OCI-LY1 (cell line): ENCODE measurements at regions not wholly inside any gene's neighbourhood (a gene's known extent, or its start where the extent isn't known, plus 50 kb on each side); places are given as distances from the start of the nearest gene placed in this dataset.

Source experiments
- H2AFZ ChIP-seq: fragments of 200-600 bp; sonication (generic), shearing (Covaris generic); 2 replicates; pipeline ENCODE4 v1.6.0; 2014; ENCODE audit warnings: antibody characterized with exemption, mild to moderate bottlenecking, low read length
- H3F3A ChIP-seq: fragments of 200-600 bp; sonication (generic), shearing (Covaris generic); 2 replicates; pipeline ENCODE4 v1.6.0; 2014; ENCODE audit warnings: mild to moderate bottlenecking, antibody characterized with exemption, low read length, moderate library complexity; ENCODE audit not compliant: insufficient read depth
- H3K27ac ChIP-seq: fragments of 200-600 bp; sonication (generic); 2 replicates; pipeline ENCODE4 v1.5.1; 2014; ENCODE audit warnings: low read length, mixed run types, mild to moderate bottlenecking, low read depth; ENCODE audit not compliant: poor library complexity, severe bottlenecking
- H3K27me3 ChIP-seq: fragments of 200-600 bp; sonication (generic); 2 replicates; pipeline ENCODE4 v1.6.0; 2014; ENCODE audit warnings: antibody characterized with exemption, mild to moderate bottlenecking, low read length, moderate library complexity; ENCODE audit not compliant: insufficient read depth
- H3K36me3 ChIP-seq: fragments of 200-600 bp; sonication (generic); 2 replicates; pipeline ENCODE4 v1.6.1; 2014; ENCODE audit warnings: mild to moderate bottlenecking, antibody characterized with exemption, low read length, moderate library complexity, mixed read lengths; ENCODE audit not compliant: insufficient read depth
- H3K4me1 ChIP-seq: fragments of 200-600 bp; sonication (generic); 2 replicates; pipeline ENCODE4 v1.5.1; 2014; ENCODE audit warnings: mild to moderate bottlenecking, low read length, moderate library complexity; ENCODE audit not compliant: insufficient read depth, severe bottlenecking
- H3K4me2 ChIP-seq: fragments of 200-600 bp; sonication (generic), shearing (Covaris generic); 2 replicates; pipeline ENCODE4 v1.6.1; 2014; ENCODE audit warnings: low read length
- H3K4me3 ChIP-seq: fragments of 200-600 bp; sonication (generic); 2 replicates; pipeline ENCODE4 v1.5.1; 2014; ENCODE audit warnings: low read length, low read depth, mild to moderate bottlenecking, mixed read lengths; ENCODE audit not compliant: poor library complexity, severe bottlenecking
- H3K79me2 ChIP-seq: fragments of 200-600 bp; shearing (Covaris generic); 2 replicates; pipeline ENCODE4 v1.6.1; 2016; ENCODE audit warnings: mixed run types, low read length, mixed read lengths; ENCODE audit not compliant: insufficient read depth
- H3K9ac ChIP-seq: fragments of 200-600 bp; sonication (generic), shearing (Covaris generic); 2 replicates; pipeline ENCODE4 v1.6.1; 2014; ENCODE audit warnings: mild to moderate bottlenecking, low read length, mixed read lengths
- H3K9me2 ChIP-seq: fragments of 200-600 bp; sonication (generic), shearing (Covaris generic); 2 replicates; pipeline ENCODE4 v1.6.1; 2014; ENCODE audit warnings: low read depth, mild to moderate bottlenecking, low read length, mixed read lengths
- H3K9me3 ChIP-seq: fragments of 200-600 bp; shearing (Covaris generic); 2 replicates; pipeline ENCODE4 v1.6.1; 2014; ENCODE audit warnings: low read length, mixed read lengths
- H4K20me1 ChIP-seq: fragments of 200-600 bp; sonication (generic), shearing (Covaris generic); 2 replicates; pipeline ENCODE4 v1.6.0; 2016; ENCODE audit warnings: mild to moderate bottlenecking, low read length; ENCODE audit not compliant: insufficient read depth
- CTCF ChIP-seq: fragments of 200-600 bp; sonication (generic), shearing (Covaris generic); IDR thresholded peaks from 2 replicates; pipeline ENCODE4 v1.5.1; 2017; ENCODE audit warnings: mild to moderate bottlenecking, antibody characterized with exemption, low read length, moderate library complexity, mixed read lengths
- EZH2 ChIP-seq: fragments of 200-600 bp; sonication (generic), shearing (Covaris generic); IDR thresholded peaks from 2 replicates; pipeline ENCODE4 v1.8.0; 2017; ENCODE audit warnings: borderline replicate concordance, mixed run types, mild to moderate bottlenecking, antibody characterized with exemption, low read length, moderate library complexity, mixed read lengths

- Histone ChIP-seq H3K4me2 (no peak overlapping the region), H3K9me3 (no peaks in the 10 kb centered on the region), H3K4me3 (no peak overlapping the region), H3K27ac (no peak overlapping the region), H3K36me3 (no peaks in the 10 kb centered on the region), H4K20me1 (no peaks in the 10 kb centered on the region), H3K4me1 (no peaks in the 10 kb centered on the region), H3K27me3 (no peaks in the 10 kb centered on the region), H3K9ac (no peak overlapping the region), H3K9me2 (no peaks in the 10 kb centered on the region), H3K79me2 (no peaks in the 10 kb centered on the region), H3F3A (no peaks in the 10 kb centered on the region), H2AFZ (no peak overlapping the region)
- TF ChIP-seq CTCF: no peak
- TF ChIP-seq EZH2: no peak
Measured at GRCh38 chr16:6099102-6099501, 1001.5 kb upstream of the EEF2KMT start.

- TF ChIP-seq CTCF (no peak), EZH2 (no peak)
- no peaks in the 10 kb centered on the region for H3K9me3 ChIP-seq
- no peaks in the 10 kb centered on the region for H3K9me2 ChIP-seq
Measured at GRCh38 chr16:6096931-6097670, 999.5 kb upstream of the EEF2KMT start.

GRCh38 chr16:6095414-6095813, 997.8 kb upstream of the EEF2KMT start:
- H3K9me3 ChIP-seq: no peaks in the 10 kb centered on the region
- no peak overlapping the region for H3K4me2 ChIP-seq
- H3F3A ChIP-seq: no peaks in the 10 kb centered on the region
- TF ChIP-seq EZH2: no peak
- TF ChIP-seq CTCF: no peak
- H3K4me3 ChIP-seq: no peak overlapping the region
- H4K20me1 ChIP-seq: no peaks in the 10 kb centered on the region
- H3K36me3 ChIP-seq: no peaks in the 10 kb centered on the region
- H3K9me2 ChIP-seq: no peaks in the 10 kb centered on the region
- H3K27me3 ChIP-seq: no peaks in the 10 kb centered on the region
- H3K79me2 ChIP-seq: no peaks in the 10 kb centered on the region
- no peaks in the 10 kb centered on the region for H3K4me1 ChIP-seq
- H2AFZ ChIP-seq: no peak overlapping the region
- no peak overlapping the region for H3K27ac ChIP-seq
- H3K9ac ChIP-seq: no peak overlapping the region

More at GRCh38 chr16:6096931-6097670, 999.5 kb upstream of the EEF2KMT start:
- Histone ChIP-seq H2AFZ (no peak overlapping the region), H3K4me3 (no peak overlapping the region), H3K79me2 (no peaks in the 10 kb centered on the region), H3K36me3 (no peaks in the 10 kb centered on the region), H3F3A (no peaks in the 10 kb centered on the region), H3K4me1 (no peaks in the 10 kb centered on the region), H3K4me2 (no peak overlapping the region), H3K27me3 (no peaks in the 10 kb centered on the region), H3K27ac (no peak overlapping the region), H3K9ac (no peak overlapping the region), H4K20me1 (no peaks in the 10 kb centered on the region)
